Endothelial cell of umbilical vein (primary cell): ENCODE measurements at regions not wholly inside any gene's neighbourhood (a gene's known extent, or its start where the extent isn't known, plus 50 kb on each side); places are given as distances from the start of the nearest gene placed in this dataset.

Source experiments
- BruUV-seq: library from RNA; stranded (reverse); fragments of 400-500 nt; replicated peaks from 2 replicates; lab custom pipeline; 2021; lab: Mats Ljungman, UMichigan
- CTCF ChIA-PET: fragments of 300-600, 350-600 bp; sonication (Branson Sonifier 250); formaldehyde crosslinking; loops from one replicate; lab custom pipeline; 2021; ENCODE audit warnings: antibody characterized with exemption, inconsistent platforms; lab: Charles Lee
- POLR2A ChIA-PET: fragments of 300-600, 350-600 bp; sonication (Branson Sonifier 250); formaldehyde crosslinking; loops from one replicate; lab custom pipeline; 2021; ENCODE audit warnings: antibody characterized with exemption, inconsistent platforms; lab: Charles Lee
- DNase-seq: peaks from one replicate; pipeline ENCODE4 v3.0.0-alpha.2; 2011; ENCODE audit warnings: low read depth, low spot score
- FAIRE-seq: peaks from 2 replicates; lab custom pipeline; 2011; peaks lifted over from hg19 to GRCh38; lab: Jason Lieb, UNC
- H2AFZ ChIP-seq: 2 replicates; pipeline ENCODE4 v1.6.0; 2012; ENCODE audit warnings: low read depth, low read length, control low read depth, inconsistent platforms
- H3K27ac ChIP-seq: 2 replicates; pipeline ENCODE4 v1.5.1; 2011; ENCODE audit warnings: low read depth, mild to moderate bottlenecking, control low read depth, low read length, moderate library complexity; ENCODE audit not compliant: insufficient read depth
- H3K27me3 ChIP-seq, 2 experiments: 2 replicates each; pipeline versions ENCODE4 v1.6.0 to v1.6.1; 2011; ENCODE audit warnings: low read length in 2 of 2, mixed read lengths in 1 of 2; ENCODE audit not compliant: control insufficient read depth in 2 of 2, insufficient read depth in 2 of 2
- H3K36me3 ChIP-seq, 2 experiments: 2 replicates in 1 of 2; 3 replicates in 1 of 2; pipeline ENCODE4 v1.5.1; 2011; ENCODE audit warnings: low read length in 2 of 2, mild to moderate bottlenecking in 1 of 2, moderate library complexity in 1 of 2; ENCODE audit not compliant: control insufficient read depth in 2 of 2, insufficient read depth in 2 of 2; ENCODE audit errors: extremely low read depth in 1 of 2
- H3K4me1 ChIP-seq: 3 replicates; pipeline ENCODE4 v1.5.1; 2011; ENCODE audit warnings: mild to moderate bottlenecking, low read length; ENCODE audit not compliant: control insufficient read depth, insufficient read depth; ENCODE audit errors: extremely low read depth
- H3K4me2 ChIP-seq: 2 replicates; pipeline ENCODE4 v1.6.1; 2011; ENCODE audit warnings: low read length, control low read depth, mixed read lengths; ENCODE audit not compliant: insufficient read depth
- H3K4me3 ChIP-seq, 3 experiments: fragments of 200-600 bp in 1 of 3; sonication (generic), shearing (Covaris generic) in 1 of 3; replicated peaks in 1 of 3; 2 replicates each; pipeline ENCODE4 v1.5.1; 2011 to 2016; ENCODE audit warnings: control low read depth in 3 of 3, low read length in 3 of 3, mild to moderate bottlenecking in 2 of 3, inconsistent platforms in 1 of 3, low read depth in 1 of 3, moderate library complexity in 1 of 3; ENCODE audit not compliant: insufficient read depth in 1 of 3
- H3K79me2 ChIP-seq: 2 replicates; pipeline ENCODE4 v1.6.0; 2012; ENCODE audit warnings: low read length, inconsistent platforms; ENCODE audit not compliant: control insufficient read depth, insufficient read depth
- H3K9ac ChIP-seq: replicated peaks from 2 replicates; pipeline ENCODE3; 2011; ENCODE audit warnings: low read length, control low read depth; ENCODE audit not compliant: insufficient read depth; ENCODE audit errors: extremely low read depth
- H3K9me1 ChIP-seq: replicated peaks from 3 replicates; pipeline ENCODE4 v1.6.0; 2011; ENCODE audit warnings: mild to moderate bottlenecking, low read length; ENCODE audit not compliant: control insufficient read depth, insufficient read depth; ENCODE audit errors: extremely low read depth
- H3K9me3 ChIP-seq: replicated peaks from 2 replicates; pipeline ENCODE4 v1.5.1; 2012; ENCODE audit warnings: low read length, inconsistent platforms; ENCODE audit not compliant: control insufficient read depth, insufficient read depth
- H4K20me1 ChIP-seq: replicated peaks from 2 replicates; pipeline ENCODE3; 2011; ENCODE audit warnings: mild to moderate bottlenecking, low read length; ENCODE audit not compliant: control insufficient read depth, insufficient read depth; ENCODE audit errors: extremely low read depth
- CTCF ChIP-seq, 2 donors: IDR thresholded peaks; 1 replicate in 1 of 2; 2 replicates in 1 of 2; pipeline ENCODE4 v1.5.1; 2011; ENCODE audit warnings: low read length in 2 of 2, mild to moderate bottlenecking in 2 of 2, moderate library complexity in 2 of 2, control low read depth in 1 of 2, inconsistent platforms in 1 of 2, low read depth in 1 of 2; ENCODE audit not compliant: insufficient read depth in 1 of 2; ENCODE audit errors: extremely low read depth in 1 of 2
- EZH2 ChIP-seq: IDR thresholded peaks from 2 replicates; pipeline ENCODE4 v1.6.1; 2012; ENCODE audit warnings: borderline replicate concordance, low read depth, mild to moderate bottlenecking, moderate library complexity, low read length, inconsistent platforms; ENCODE audit not compliant: severe bottlenecking
- FOS ChIP-seq: IDR thresholded peaks from 2 replicates; pipeline ENCODE4 v1.6.1; 2011; ENCODE audit warnings: mild to moderate bottlenecking, low read length, moderate library complexity, borderline replicate concordance; ENCODE audit not compliant: insufficient read depth
- GATA2 ChIP-seq: IDR thresholded peaks from 2 replicates; pipeline ENCODE4 v1.7.0; 2011; ENCODE audit warnings: low read depth, mild to moderate bottlenecking, moderate library complexity, mixed read lengths, low read length; ENCODE audit not compliant: insufficient read length, insufficient read depth
- JUN ChIP-seq: IDR thresholded peaks from 2 replicates; pipeline ENCODE4 v1.6.1; 2011; ENCODE audit warnings: borderline replicate concordance, low read depth; ENCODE audit not compliant: insufficient read length, insufficient read depth
- MAX ChIP-seq: IDR thresholded peaks from 2 replicates; pipeline ENCODE4 v1.6.1; 2011; ENCODE audit not compliant: insufficient read depth, insufficient read length
- MYC ChIP-seq: IDR thresholded peaks from one replicate; pipeline ENCODE4 v1.6.1; 2011; ENCODE audit warnings: mild to moderate bottlenecking, low read depth, low read length
- POLR2A ChIP-seq: IDR thresholded peaks from 2 replicates; pipeline ENCODE4 v1.6.1; 2012; ENCODE audit warnings: low read depth, mild to moderate bottlenecking, control low read depth, low read length
- POLR2AphosphoS5 ChIP-seq: IDR thresholded peaks from 2 replicates; pipeline ENCODE4 v1.6.1; 2012; ENCODE audit warnings: low read depth, mild to moderate bottlenecking, control low read depth, low read length, moderate library complexity; ENCODE audit not compliant: insufficient read depth
- dilution Hi-C: fragments of 300-500 bp; cut with MboI; formaldehyde crosslinking; loops from one replicate; pipeline ENCODE4 v1.15.0; 2019; ENCODE audit warnings: low sequenced_read_pairs; ENCODE audit not compliant: extremely low pct_ligation_motif_present
- intact Hi-C: fragments of 100-400 bp; cut with micrococcal nuclease; formaldehyde crosslinking; loops from one replicate; pipeline ENCODE4 v1.10.0; 2022

GRCh38 chr18:24949908-24950307, 402.1 kb downstream of the ZNF521 start:
- Histone ChIP-seq H3K9me1 (no peaks in the 10 kb centered on the region), H2AFZ (no peak overlapping the region), H3K4me1 (no peaks in the 10 kb centered on the region), H3K27ac (no peak overlapping the region), H3K36me3 (no peaks in the 10 kb centered on the region), H3K9me3 (no peaks in the 10 kb centered on the region), H3K9ac (no peak overlapping the region), H4K20me1 (no peaks in the 10 kb centered on the region), H3K79me2 (no peaks in the 10 kb centered on the region), H3K4me3 (no peak overlapping the region), H3K4me2 (no peak overlapping the region), H3K27me3 (no peaks in the 10 kb centered on the region)
- BruUV-seq, result no TSS peak
- intact Hi-C loops, result no loop called here
- no peak for FAIRE-seq
- no peak for TF ChIP-seq GATA2
- no peak for TF ChIP-seq MYC
- no peak for TF ChIP-seq POLR2AphosphoS5
- TF ChIP-seq EZH2, result no peak
- no peak for TF ChIP-seq CTCF (IDR thresholded peaks at IDR 0.05; ENCODE audit: extremely low read depth in 1 of 2, insufficient read depth in 1 of 2, low read depth in 1 of 2, low read length in 2 of 2)
- no peak for TF ChIP-seq MAX
- TF ChIP-seq POLR2A, result no peak
- no peak for TF ChIP-seq FOS
- no peak for TF ChIP-seq JUN
- dilution Hi-C loops, result no loop called here
- CTCF ChIA-PET, result no interaction called here
- POLR2A ChIA-PET, result no interaction called here
- no peak for DNase-seq
